CD14-positive monocyte (primary cell): ENCODE measurements at regions not wholly inside any gene's neighbourhood (a gene's known extent, or its start where the extent isn't known, plus 50 kb on each side); places are given as distances from the start of the nearest gene placed in this dataset.

Source experiments
- DNase-seq, 3 donors: peaks; one replicate each; pipeline ENCODE4 v3.0.0-alpha.2; 2011 to 2022
- H2AFZ ChIP-seq: 2 replicates; pipeline ENCODE4 v1.6.0; 2012; ENCODE audit warnings: mild to moderate bottlenecking, low read depth, low read length, inconsistent platforms; ENCODE audit not compliant: insufficient read depth, poor library complexity, severe bottlenecking
- H3K27ac ChIP-seq, 2 donors: 1 replicate in 1 of 2; 2 replicates in 1 of 2; pipeline ENCODE4 v1.5.1; 2012 to 2013; ENCODE audit warnings: low read length in 2 of 2, control low read depth in 1 of 2, inconsistent platforms in 1 of 2, low read depth in 1 of 2, mild to moderate bottlenecking in 1 of 2
- H3K27me3 ChIP-seq, 2 donors: one replicate each; pipeline versions ENCODE4 v1.6.0 to v1.6.1; 2011 to 2013; ENCODE audit warnings: low read length in 2 of 2; ENCODE audit not compliant: control insufficient read depth in 2 of 2, insufficient read depth in 2 of 2
- H3K36me3 ChIP-seq, 2 donors: replicated peaks in 1 of 2; 1 replicate in 1 of 2; 2 replicates in 1 of 2; pipeline versions ENCODE4 v1.5.1 to v1.6.1; 2012 to 2013; ENCODE audit warnings: low read length in 2 of 2, control low read depth in 1 of 2, inconsistent platforms in 1 of 2, mild to moderate bottlenecking in 1 of 2; ENCODE audit not compliant: insufficient read depth in 2 of 2, control insufficient read depth in 1 of 2
- H3K4me1 ChIP-seq, 2 donors: 1 replicate in 1 of 2; 2 replicates in 1 of 2; pipeline versions ENCODE4 v1.5.1 to v1.6.1; 2012 to 2013; ENCODE audit warnings: low read length in 2 of 2, control low read depth in 1 of 2, inconsistent platforms in 1 of 2, mild to moderate bottlenecking in 1 of 2, moderate library complexity in 1 of 2; ENCODE audit not compliant: insufficient read depth in 2 of 2, control insufficient read depth in 1 of 2
- H3K4me2 ChIP-seq: replicated peaks from 2 replicates; pipeline ENCODE3; 2012; ENCODE audit warnings: low read length, moderate library complexity, mild to moderate bottlenecking; ENCODE audit not compliant: poor library complexity, severe bottlenecking; ENCODE audit errors: extremely low read depth
- H3K4me3 ChIP-seq, 3 experiments: fragments of 200-600 bp in 1 of 3; sonication (generic) in 1 of 3; replicated peaks in 1 of 3; 1 replicate in 2 of 3; 2 replicates in 1 of 3; pipeline ENCODE4 v1.5.1; 2011 to 2013; ENCODE audit warnings: low read length in 3 of 3, mild to moderate bottlenecking in 3 of 3, control low read depth in 2 of 3, low read depth in 2 of 3, inconsistent platforms in 1 of 3, moderate library complexity in 1 of 3
- H3K79me2 ChIP-seq: 2 replicates; pipeline ENCODE4 v1.6.0; 2012; ENCODE audit warnings: mild to moderate bottlenecking, control low read depth, inconsistent platforms, low read length, moderate library complexity; ENCODE audit not compliant: insufficient read depth
- H3K9ac ChIP-seq: 2 replicates; pipeline ENCODE4 v1.6.0; 2017; ENCODE audit warnings: low read length, mild to moderate bottlenecking; ENCODE audit not compliant: insufficient read depth, poor library complexity, severe bottlenecking
- H3K9me3 ChIP-seq, 2 donors: replicated peaks in 1 of 2; 1 replicate in 1 of 2; 2 replicates in 1 of 2; pipeline versions ENCODE4 v1.5.1 to v1.6.1; 2012 to 2013; ENCODE audit warnings: low read length in 2 of 2, control low read depth in 1 of 2; ENCODE audit not compliant: control insufficient read depth in 1 of 2, insufficient read depth in 1 of 2
- H4K20me1 ChIP-seq: 2 replicates; pipeline ENCODE4 v1.6.0; 2012; ENCODE audit warnings: mild to moderate bottlenecking, low read length, control low read depth, moderate library complexity; ENCODE audit not compliant: insufficient read depth
- H3K27ac Mint-ChIP-seq, 7 donors: one replicate each; pipeline ENCODE4 v1.8.0; 2020; ENCODE audit warnings: mild to moderate bottlenecking in 7 of 7, mixed read lengths in 7 of 7, moderate library complexity in 6 of 7, inconsistent platforms in 2 of 7
- H3K27me3 Mint-ChIP-seq, 3 donors: one replicate each; pipeline ENCODE4 v1.8.0; 2021 to 2022; ENCODE audit warnings: low read depth in 3 of 3, mild to moderate bottlenecking in 3 of 3, mixed read lengths in 3 of 3, moderate library complexity in 3 of 3, inconsistent platforms in 1 of 3
- H3K36me3 Mint-ChIP-seq, 2 donors: one replicate each; pipeline ENCODE4 v1.8.0; 2020; ENCODE audit warnings: mixed read lengths in 2 of 2, inconsistent platforms in 1 of 2, mild to moderate bottlenecking in 1 of 2
- H3K4me1 Mint-ChIP-seq: one replicate; pipeline ENCODE4 v1.8.0; 2020; ENCODE audit warnings: mild to moderate bottlenecking, mixed read lengths
- H3K4me3 Mint-ChIP-seq, 2 donors: one replicate each; pipeline ENCODE4 v1.8.0; 2020; ENCODE audit warnings: mild to moderate bottlenecking in 2 of 2, mixed read lengths in 2 of 2, moderate library complexity in 1 of 2
- H3K9me3 Mint-ChIP-seq, 7 donors: one replicate each; pipeline ENCODE4 v1.8.0; 2020 to 2022; ENCODE audit warnings: mixed read lengths in 7 of 7, mild to moderate bottlenecking in 6 of 7, moderate library complexity in 6 of 7, inconsistent platforms in 2 of 7
- WGBS: methylation state at CpG from one replicate; pipeline ENCODE4 v1.1.5; 2013; ENCODE audit warnings: missing lambda C conversion rate; ENCODE audit not compliant: insufficient coverage; 5-methylcytosine and 5-hydroxymethylcytosine counted together
- intact Hi-C, 2 donors: fragments of 100-400 bp; cut with micrococcal nuclease; formaldehyde crosslinking; loops; one replicate each; pipeline versions ENCODE4 v1.15.0 to v1.15.1; 2023
- TF ChIP-seq, protein P1 (sequence below): fragments of 200-600 bp; IDR thresholded peaks from one replicate; pipeline ENCODE4 v1.8.0; 2022; ENCODE audit warnings: antibody characterized with exemption, mild to moderate bottlenecking

DNA sequence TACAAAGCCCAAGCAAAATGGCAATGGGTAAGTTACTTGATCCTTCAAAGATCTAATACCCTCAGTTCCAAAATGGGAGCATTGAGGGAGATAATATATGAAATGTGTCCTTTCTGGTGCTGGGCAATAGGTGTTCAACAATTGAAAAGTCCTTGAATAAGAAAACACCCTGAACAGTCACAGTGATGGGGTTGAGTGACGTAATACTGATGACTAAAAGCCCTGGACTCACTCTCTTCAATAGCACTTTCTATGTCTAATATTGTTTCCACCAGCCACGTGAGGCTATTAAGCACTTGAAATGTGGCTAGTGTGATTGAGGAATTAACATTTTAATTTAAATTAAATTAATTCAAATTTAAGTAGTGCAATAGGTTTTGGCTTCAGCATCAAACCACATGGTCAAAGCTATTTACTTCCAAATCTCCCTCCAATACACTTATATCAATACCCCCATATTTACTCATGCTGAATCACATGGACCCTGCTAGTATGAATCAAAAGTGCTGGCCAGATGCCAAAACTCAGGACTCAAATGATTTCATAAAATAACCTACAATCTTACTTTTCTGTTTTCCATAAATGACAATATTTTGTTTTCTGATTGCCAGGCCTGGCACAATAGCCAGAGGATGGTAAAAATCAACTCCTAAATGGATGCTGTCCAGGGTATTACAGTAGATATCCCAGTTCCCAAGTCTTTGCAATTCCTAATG lies 516.2 kb downstream of the HAPSTR1 start:
- Histone ChIP-seq H3K4me1 (no peaks in the 10 kb centered on the region), H3K27me3 (no peaks in the 10 kb centered on the region), H2AFZ (no peak overlapping the region), H3K9ac (no peak overlapping the region), H3K79me2 (no peaks in the 10 kb centered on the region), H3K36me3 (no peaks in the 10 kb centered on the region), H3K27ac (no peak overlapping the region), H3K4me2 (no peak overlapping the region), H4K20me1 (no peaks in the 10 kb centered on the region), H3K4me3 (no peak overlapping the region), H3K9me3 (no peaks in the 10 kb centered on the region)
- Mint-ChIP-seq H3K9me3 (peaks cover 0 to 2% (median 0%) of the 10 kb centered on the region in 7 donors), H3K27ac (no peak overlapping the region), H3K36me3 (no peaks in the 10 kb centered on the region), H3K4me1 (no peaks in the 10 kb centered on the region), H3K4me3 (no peak overlapping the region), H3K27me3 (peaks cover 1 to 6% (median 2%) of the 10 kb centered on the region in 3 donors)
- TF ChIP-seq, protein P1, sequence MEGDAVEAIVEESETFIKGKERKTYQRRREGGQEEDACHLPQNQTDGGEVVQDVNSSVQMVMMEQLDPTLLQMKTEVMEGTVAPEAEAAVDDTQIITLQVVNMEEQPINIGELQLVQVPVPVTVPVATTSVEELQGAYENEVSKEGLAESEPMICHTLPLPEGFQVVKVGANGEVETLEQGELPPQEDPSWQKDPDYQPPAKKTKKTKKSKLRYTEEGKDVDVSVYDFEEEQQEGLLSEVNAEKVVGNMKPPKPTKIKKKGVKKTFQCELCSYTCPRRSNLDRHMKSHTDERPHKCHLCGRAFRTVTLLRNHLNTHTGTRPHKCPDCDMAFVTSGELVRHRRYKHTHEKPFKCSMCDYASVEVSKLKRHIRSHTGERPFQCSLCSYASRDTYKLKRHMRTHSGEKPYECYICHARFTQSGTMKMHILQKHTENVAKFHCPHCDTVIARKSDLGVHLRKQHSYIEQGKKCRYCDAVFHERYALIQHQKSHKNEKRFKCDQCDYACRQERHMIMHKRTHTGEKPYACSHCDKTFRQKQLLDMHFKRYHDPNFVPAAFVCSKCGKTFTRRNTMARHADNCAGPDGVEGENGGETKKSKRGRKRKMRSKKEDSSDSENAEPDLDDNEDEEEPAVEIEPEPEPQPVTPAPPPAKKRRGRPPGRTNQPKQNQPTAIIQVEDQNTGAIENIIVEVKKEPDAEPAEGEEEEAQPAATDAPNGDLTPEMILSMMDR: no peak
- no peak for DNase-seq
- no CpG with 5 or more reads among the region's 2 CpGs for WGBS
- intact Hi-C loops: no loop called here

DNA sequence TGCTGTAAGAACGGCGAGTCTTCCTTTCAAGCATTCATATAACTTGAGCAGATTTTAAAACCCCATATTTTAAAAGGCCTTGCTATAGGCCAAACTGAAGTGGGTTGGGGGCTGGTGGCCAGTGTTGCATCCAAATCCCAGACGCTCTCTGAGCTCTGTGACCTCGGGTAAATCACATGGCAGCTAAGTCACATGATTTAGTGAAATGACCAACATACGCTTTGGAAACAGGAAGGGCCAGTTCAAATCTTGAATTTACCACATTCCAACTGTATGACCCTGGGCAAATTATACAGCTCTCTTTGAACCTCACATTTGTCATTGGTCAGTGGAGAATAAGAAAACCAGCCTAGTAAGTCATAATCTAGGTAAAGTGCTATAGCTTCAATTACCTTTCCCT lies 519.3 kb downstream of the HAPSTR1 start:
- Mint-ChIP-seq H3K27ac (no peak overlapping the region), H3K9me3 (peaks cover 0 to 2% (median 0%) of the 10 kb centered on the region in 7 donors), H3K4me1 (no peaks in the 10 kb centered on the region), H3K4me3 (no peak overlapping the region), H3K27me3 (peaks cover 0 to 3% (median 1%) of the 10 kb centered on the region in 3 donors), H3K36me3 (no peaks in the 10 kb centered on the region)
- no peak overlapping the region for H3K27ac ChIP-seq
- no peaks in the 10 kb centered on the region for H4K20me1 ChIP-seq
- H3K9me3 ChIP-seq: no peaks in the 10 kb centered on the region
- no peak overlapping the region for H3K4me3 ChIP-seq
- DNase-seq: no peak
- H3K9ac ChIP-seq: no peak overlapping the region
- 89% methylated on average over 3 of the region's 5 CpGs for WGBS
- no peaks in the 10 kb centered on the region for H3K79me2 ChIP-seq
- intact Hi-C loops: no loop called here
- no peaks in the 10 kb centered on the region for H3K36me3 ChIP-seq
- no peak overlapping the region for H2AFZ ChIP-seq
- no peaks in the 10 kb centered on the region for H3K4me1 ChIP-seq
- TF ChIP-seq, protein P1: no peak
- no peak overlapping the region for H3K4me2 ChIP-seq
- H3K27me3 ChIP-seq: no peaks in the 10 kb centered on the region
